HEK293 (cell line): ENCODE measurements at regions not wholly inside any gene's neighbourhood (a gene's known extent, or its start where the extent isn't known, plus 50 kb on each side); places are given as distances from the start of the nearest gene placed in this dataset.
A peak's percentile ranks its signal among the peaks of the same experiment; 100 is the strongest.

Experiments used
- ATF2 ChIP-seq: fragments of 450-650 bp; formaldehyde crosslinking; IDR thresholded peaks from 2 replicates; pipeline ENCODE4 v1.5.1; 2016; ENCODE audit warnings: missing biosample characterization, missing genetic modification characterization, low read depth
- KLF8 ChIP-seq: fragments of 450-650 bp; formaldehyde crosslinking; IDR thresholded peaks from 2 replicates; pipeline ENCODE4 v1.5.1; 2016; ENCODE audit warnings: missing biosample characterization, missing genetic modification characterization
- MYNN ChIP-seq: fragments of 450-650 bp; formaldehyde crosslinking; IDR thresholded peaks from 2 replicates; pipeline ENCODE4 v1.5.1; 2016; ENCODE audit warnings: missing biosample characterization, missing genetic modification characterization, borderline replicate concordance
- OSR2 ChIP-seq: fragments of 450-650 bp; formaldehyde crosslinking; IDR thresholded peaks from 2 replicates; pipeline ENCODE4 v1.5.1; 2016; ENCODE audit warnings: missing biosample characterization, missing genetic modification characterization
- SP2 ChIP-seq: fragments of 450-650 bp; formaldehyde crosslinking; IDR thresholded peaks from 2 replicates; pipeline ENCODE4 v1.5.1; 2016; ENCODE audit warnings: missing biosample characterization, missing genetic modification characterization
- TSHZ1 ChIP-seq: fragments of 450-650 bp; formaldehyde crosslinking; IDR thresholded peaks from 2 replicates; pipeline ENCODE4 v1.5.1; 2016; ENCODE audit warnings: missing biosample characterization, missing genetic modification characterization, borderline replicate concordance
- ZBTB17 ChIP-seq: fragments of 450-650 bp; formaldehyde crosslinking; IDR thresholded peaks from 2 replicates; pipeline ENCODE4 v1.5.1; 2016; ENCODE audit warnings: missing biosample characterization, missing genetic modification characterization
- ZNF114 ChIP-seq: fragments of 450-650 bp; formaldehyde crosslinking; IDR thresholded peaks from 2 replicates; pipeline ENCODE4 v1.5.0; 2017; ENCODE audit warnings: missing biosample characterization, missing genetic modification characterization
- ZNF16 ChIP-seq: fragments of 450-650 bp; formaldehyde crosslinking; IDR thresholded peaks from 2 replicates; pipeline ENCODE4 v1.5.1; 2016; ENCODE audit warnings: low read depth, missing biosample characterization, missing genetic modification characterization
- ZNF248 ChIP-seq: fragments of 450-650 bp; formaldehyde crosslinking; IDR thresholded peaks from 2 replicates; pipeline ENCODE4 v1.5.1; 2017; ENCODE audit warnings: missing biosample characterization, missing genetic modification characterization
- ZNF335 ChIP-seq: fragments of 450-650 bp; formaldehyde crosslinking; conservative IDR thresholded peaks from 2 replicates; pipeline ENCODE4 v1.5.1; 2016; ENCODE audit warnings: missing biosample characterization, missing genetic modification characterization
- ZNF362 ChIP-seq: fragments of 450-650 bp; formaldehyde crosslinking; IDR thresholded peaks from 2 replicates; pipeline ENCODE4 v1.5.1; 2016; ENCODE audit warnings: missing biosample characterization, missing genetic modification characterization
- ZNF366 ChIP-seq: fragments of 450-650 bp; formaldehyde crosslinking; conservative IDR thresholded peaks from 2 replicates; pipeline ENCODE4 v1.5.1; 2016; ENCODE audit warnings: missing biosample characterization, missing genetic modification characterization
- ZNF398 ChIP-seq: fragments of 450-650 bp; formaldehyde crosslinking; IDR thresholded peaks from 2 replicates; pipeline ENCODE4 v1.5.1; 2017; ENCODE audit warnings: missing biosample characterization, missing genetic modification characterization
- ZNF518A ChIP-seq: fragments of 450-650 bp; formaldehyde crosslinking; conservative IDR thresholded peaks from 2 replicates; pipeline ENCODE4 v1.5.1; 2016; ENCODE audit warnings: low read depth, missing biosample characterization, missing genetic modification characterization
- ZNF558 ChIP-seq: fragments of 450-650 bp; formaldehyde crosslinking; IDR thresholded peaks from 2 replicates; pipeline ENCODE4 v1.5.1; 2016; ENCODE audit warnings: missing biosample characterization, missing genetic modification characterization
- ZNF560 ChIP-seq: fragments of 450-650 bp; formaldehyde crosslinking; IDR thresholded peaks from 2 replicates; pipeline ENCODE4 v1.5.1; 2017; ENCODE audit warnings: missing biosample characterization, missing genetic modification characterization, borderline replicate concordance
- ZNF561 ChIP-seq: fragments of 450-650 bp; IDR thresholded peaks from 2 replicates; pipeline ENCODE4 v1.5.1; 2018; ENCODE audit warnings: missing biosample characterization, missing genetic modification characterization, borderline replicate concordance
- ZNF585B ChIP-seq: fragments of 450-650 bp; formaldehyde crosslinking; IDR thresholded peaks from 2 replicates; pipeline ENCODE4 v1.5.1; 2016; ENCODE audit warnings: missing biosample characterization, missing genetic modification characterization
- ZNF645 ChIP-seq: fragments of 450-650 bp; formaldehyde crosslinking; IDR thresholded peaks from 2 replicates; pipeline ENCODE4; 2016; ENCODE audit warnings: missing biosample characterization, missing genetic modification characterization
- ZNF843 ChIP-seq: fragments of 450-650 bp; formaldehyde crosslinking; IDR thresholded peaks from 2 replicates; pipeline ENCODE4 v1.5.1; 2016; ENCODE audit warnings: missing biosample characterization, missing genetic modification characterization
- ZXDB ChIP-seq: fragments of 450-650 bp; formaldehyde crosslinking; IDR thresholded peaks from 2 replicates; pipeline ENCODE4 v1.5.1; 2016; ENCODE audit warnings: missing biosample characterization, missing genetic modification characterization

- TF ChIP-seq ZNF518A (tag by site-specific recombination) (0 out of 2 replicates have a peak, but pooled peaks have one; percentile 28), MYNN (tag by site-specific recombination) (0 out of 2 replicates have a peak, but pooled peaks have one; percentile 25), ZNF645 (no peak), KLF8 (tag by site-specific recombination) (peak; percentile 82), SP2 (peak; percentile 22; the same call in 1 of the 2 replicates), ZNF560 (tag by site-specific recombination) (no peak), ZNF248 (0 out of 2 replicates have a peak, but pooled peaks have one; percentile 15), ZNF398 (tag by site-specific recombination) (peak; percentile 91), ZNF561 (tag by site-specific recombination) (peak; percentile 27; the same call in 1 of the 2 replicates), ZNF114 (no peak), ZBTB17 (tag by site-specific recombination) (peak; percentile 66), ZNF362 (0 out of 2 replicates have a peak, but pooled peaks have one; percentile 13), ZNF366 (tag by site-specific recombination) (peak; percentile 91), TSHZ1 (tag by site-specific recombination) (peak; percentile 75; the same call in 1 of the 2 replicates), OSR2 (tag by site-specific recombination) (0 out of 2 replicates have a peak, but pooled peaks have one; percentile 39), ATF2 (peak; percentile 93), ZNF558 (tag by site-specific recombination) (peak; percentile 80; the same call in 1 of the 2 replicates), ZNF843 (tag by site-specific recombination) (peak; percentile 90), ZXDB (tag by site-specific recombination) (peak; percentile 51), ZNF16 (tag by site-specific recombination) (no peak), ZNF585B (tag by site-specific recombination) (no peak), ZNF335 (tag by site-specific recombination) (peak; percentile 50)
Observed at GRCh38 chr7:17132726-17133125, 165.7 kb upstream of the AHR start (continued).
